ENCODE measurements at regions not wholly inside any gene's neighbourhood (a gene's known extent, or its start where the extent isn't known, plus 50 kb on each side); places are given as distances from the start of the nearest gene placed in this dataset.

- TF ChIP-seq CTCF (IDR thresholded peaks at IDR 0.05; ENCODE audit: borderline replicate concordance, extremely low read depth, low read length, poor library complexity, severe bottlenecking) (peak; percentile 48), EZH2 (IDR thresholded peaks at IDR 0.05; ENCODE audit: borderline replicate concordance, low read depth, low read length, severe bottlenecking) (no peak)
These were observed 127.2 kb upstream of the SP4 start for GRCh38 chr7:21300692-21301091.

Data from DND-41 (cell line).